ENCODE measurements at regions not wholly inside any gene's neighbourhood (a gene's known extent, or its start where the extent isn't known, plus 50 kb on each side); places are given as distances from the start of the nearest gene placed in this dataset.
"Not testable (repeated sequence)": the region's sequence is repeated elsewhere in the genome, so short reads cannot be mapped to it uniquely, and the experiment has no call there.

DNA sequence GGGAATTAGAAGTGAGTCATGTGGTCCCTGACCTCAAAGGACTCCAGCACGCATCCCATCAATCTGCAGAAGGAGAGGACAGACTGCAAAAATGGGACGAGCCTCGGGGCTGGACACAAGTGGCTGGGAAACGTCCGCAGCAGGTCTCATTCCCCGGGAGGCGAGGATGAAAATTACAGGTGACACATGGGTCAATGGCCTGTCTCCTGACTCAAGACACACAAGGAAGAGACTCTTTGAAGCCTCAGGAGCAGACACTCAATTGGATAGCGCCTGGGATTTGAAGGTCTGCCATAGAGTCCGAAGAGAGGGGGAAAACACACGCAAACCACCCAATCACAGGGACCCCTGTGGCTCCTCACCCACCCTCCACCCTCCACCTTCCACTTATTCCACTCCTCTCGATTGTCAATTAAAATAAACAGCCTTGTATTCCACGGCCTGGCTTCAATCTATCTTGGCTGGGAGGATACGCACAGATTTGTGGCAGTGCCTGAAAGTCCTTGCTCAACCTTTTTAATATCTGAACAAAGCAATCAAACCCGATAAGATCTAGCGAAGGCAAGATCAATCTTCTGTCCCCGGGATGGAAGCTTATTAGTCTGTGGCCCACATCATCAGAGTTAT lies 101.8 kb upstream of the CADM1 start:
- DNase-seq, result no peak

GRCh38 chr11:115605397-115605796 lies 101.2 kb upstream of the CADM1 start:
- DNase-seq, result not testable (repeated sequence)

DNA sequence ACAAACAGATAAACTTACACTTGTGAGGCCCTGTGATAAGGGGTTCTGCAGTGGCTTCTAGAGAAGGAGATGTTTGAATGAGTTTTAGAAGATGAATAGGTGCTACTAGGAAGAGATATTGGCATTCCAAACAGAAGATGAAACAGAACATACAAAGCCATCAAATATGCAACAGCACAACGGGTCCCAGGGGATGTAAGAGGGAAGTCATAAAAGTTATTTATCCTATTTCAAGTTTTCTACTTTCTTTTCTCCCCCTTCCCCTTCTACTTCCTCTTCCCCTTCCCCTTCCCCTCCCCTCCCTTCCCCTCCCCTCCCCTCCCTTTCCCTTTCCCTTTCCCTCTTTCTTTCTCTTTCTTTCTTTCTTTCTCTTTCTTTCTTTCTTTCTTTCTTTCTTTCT lies 94.9 kb upstream of the CADM1 start:
- no peak for DNase-seq

DNA sequence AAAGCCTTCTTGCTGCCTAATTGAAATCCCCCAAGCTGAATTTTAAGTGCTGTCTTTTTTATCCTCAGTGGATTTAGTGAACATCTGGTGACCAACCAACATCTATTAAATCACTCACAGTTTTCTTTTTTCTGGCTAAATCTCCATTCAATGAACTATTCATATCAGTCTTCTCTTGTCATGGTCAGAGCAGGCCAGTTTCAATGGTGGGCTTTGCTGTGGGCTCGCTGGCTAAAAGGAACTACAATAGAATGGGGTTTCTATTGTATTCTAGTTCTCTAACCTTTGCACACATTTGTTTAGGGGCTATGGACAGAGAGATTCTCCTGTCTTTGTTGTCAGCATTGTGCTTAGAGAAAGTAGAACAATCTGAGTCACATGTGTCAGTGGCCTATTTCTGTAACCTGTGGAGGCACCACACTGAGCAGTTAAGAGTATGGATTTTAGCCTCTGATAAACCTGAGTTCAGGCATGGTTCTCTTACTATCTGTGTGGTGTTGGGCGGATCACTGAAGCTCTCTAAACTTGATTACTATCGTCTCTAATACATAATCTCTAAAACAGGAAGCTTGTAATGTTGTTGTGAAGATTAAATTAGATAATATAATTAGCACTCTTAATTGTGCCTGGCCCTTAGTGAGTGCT lies 94.2 kb upstream of the CADM1 start:
- no peak for DNase-seq

DNA sequence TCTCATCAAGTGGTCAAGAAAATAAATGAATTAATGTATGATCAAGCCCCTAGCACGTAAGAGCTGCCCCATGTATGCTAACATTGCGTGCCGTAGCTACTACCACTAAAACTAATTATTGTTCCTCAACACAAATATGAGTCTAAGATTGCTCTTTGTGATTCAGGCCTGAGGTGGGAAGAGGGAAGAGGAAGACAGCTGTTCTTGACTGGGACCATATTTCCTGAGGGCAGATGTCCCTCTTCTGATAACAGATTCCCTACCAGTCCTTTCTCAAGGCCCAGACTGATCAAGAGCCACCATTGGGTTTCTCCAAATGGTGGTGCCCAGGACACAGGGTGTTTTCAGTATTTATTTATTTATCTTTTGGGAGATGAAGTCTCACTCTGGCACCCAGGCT lies 87.2 kb upstream of the CADM1 start:
- DNase-seq, result no peak

- DNase-seq, result no peak
These were observed 86.0 kb upstream of the CADM1 start for GRCh38 chr11:115590254-115590653.

DNA sequence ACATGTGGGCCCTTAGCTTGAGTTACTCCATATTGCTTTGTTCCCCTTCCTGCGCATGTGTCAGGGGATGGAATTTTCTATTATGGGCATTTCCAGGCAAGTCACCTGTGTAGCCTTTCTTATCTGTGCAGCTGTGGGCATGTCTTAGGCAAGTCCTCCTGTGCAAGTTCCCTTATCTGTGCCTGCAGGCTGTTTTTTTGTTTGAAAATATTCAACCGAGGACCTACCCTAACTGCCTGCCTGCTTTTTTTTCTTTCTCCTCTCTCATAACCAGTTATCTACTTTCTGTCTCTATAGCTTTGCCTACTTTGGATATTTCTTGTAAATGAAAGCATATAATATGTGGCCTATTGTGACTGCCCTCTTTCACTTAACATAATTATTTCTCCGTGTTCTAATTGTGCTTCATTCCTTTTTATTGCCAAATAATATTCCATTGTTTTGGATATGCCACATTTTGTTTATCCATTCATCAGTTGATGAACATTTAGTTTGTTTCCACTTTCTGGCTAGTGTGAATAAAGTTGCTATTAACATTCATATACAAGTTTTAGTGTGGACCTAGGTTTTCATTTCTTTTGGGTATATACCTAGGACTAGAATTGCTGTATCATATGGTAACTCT lies 83.6 kb upstream of the CADM1 start:
- DNase-seq, result no peak

GRCh38 chr11:115585361-115586024 lies 81.3 kb upstream of the CADM1 start:
- DNase-seq, result peak; percentile 74

GRCh38 chr11:115581871-115582639 lies 77.8 kb upstream of the CADM1 start:
- no peak for DNase-seq

DNA sequence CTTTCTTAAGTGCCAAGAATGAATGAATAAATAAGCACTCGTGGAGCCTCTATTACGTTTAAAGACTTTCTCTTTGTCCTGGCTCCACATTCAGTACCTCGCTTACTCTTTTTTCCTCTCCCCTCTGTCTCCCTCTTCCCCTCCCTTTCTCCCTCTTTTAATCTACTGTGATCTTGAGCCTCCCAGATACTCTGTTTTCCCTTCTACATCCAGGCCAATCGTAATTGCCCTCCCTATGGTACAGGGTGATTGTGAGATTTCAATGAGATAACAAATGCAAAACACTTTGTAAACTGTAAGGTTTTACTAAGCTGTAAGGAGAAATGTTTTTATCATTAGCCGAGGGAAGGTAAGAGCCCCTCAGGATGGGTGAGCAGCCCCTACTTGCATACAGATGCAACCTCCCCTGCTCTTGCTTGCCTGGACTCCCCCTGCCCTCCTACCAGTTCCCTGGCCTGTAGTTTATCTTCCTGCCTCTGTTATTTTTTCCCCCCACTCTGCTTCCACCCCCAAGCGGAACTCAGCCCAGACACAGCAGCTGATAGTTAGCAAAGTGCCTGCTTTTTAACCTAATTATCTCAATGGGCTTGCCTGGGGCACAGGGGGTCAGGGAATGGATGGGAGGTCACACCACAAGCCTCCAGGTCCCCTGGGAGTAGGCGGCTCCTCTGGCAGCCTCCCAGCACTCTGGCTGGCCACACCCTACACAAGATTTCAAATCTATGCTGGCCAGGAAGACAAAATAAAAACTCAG lies 76.9 kb upstream of the CADM1 start:
- no peak for DNase-seq

DNA sequence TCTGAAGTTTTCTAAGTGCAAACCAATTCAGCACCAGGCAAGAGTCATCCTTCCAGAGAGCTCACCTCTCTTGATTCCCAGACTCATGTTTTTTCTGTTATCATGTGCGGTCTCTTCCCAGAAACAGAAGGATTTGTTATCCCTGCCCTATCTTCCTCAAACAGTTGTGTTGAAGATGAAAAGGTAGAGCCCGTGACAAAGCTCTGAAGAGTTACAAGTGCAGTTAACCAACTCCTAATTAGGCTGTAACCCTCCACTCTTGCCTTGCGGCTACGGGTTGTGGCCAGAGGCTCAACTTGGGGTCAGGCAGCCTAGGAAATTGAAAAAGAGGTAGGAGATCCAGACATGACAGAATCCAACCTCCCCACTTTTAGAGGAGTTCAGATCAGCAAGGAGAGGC lies 76.2 kb upstream of the CADM1 start:
- DNase-seq, result no peak

GRCh38 chr11:115579181-115579825 lies 75.1 kb upstream of the CADM1 start:
- DNase-seq, result no peak

DNA sequence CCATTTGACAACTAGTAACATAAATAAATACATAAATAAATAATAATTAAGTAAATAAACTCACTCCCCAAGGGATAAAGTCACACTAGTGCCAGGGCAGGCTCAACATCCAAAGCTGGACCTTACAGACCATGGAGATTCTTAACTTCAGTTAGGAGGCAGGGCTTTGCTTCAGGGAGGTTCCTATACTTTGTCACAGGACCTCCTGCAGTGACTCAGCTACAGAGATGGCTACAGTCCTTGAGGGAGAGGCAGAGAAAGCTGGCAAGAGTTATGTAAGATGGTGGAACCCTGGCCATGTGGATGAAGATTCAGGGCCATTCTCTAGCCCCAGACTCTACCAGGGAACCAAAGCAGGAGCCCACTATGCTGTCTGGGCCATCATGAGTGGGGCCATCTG lies 74.1 kb upstream of the CADM1 start:
- DNase-seq, result no peak

DNA sequence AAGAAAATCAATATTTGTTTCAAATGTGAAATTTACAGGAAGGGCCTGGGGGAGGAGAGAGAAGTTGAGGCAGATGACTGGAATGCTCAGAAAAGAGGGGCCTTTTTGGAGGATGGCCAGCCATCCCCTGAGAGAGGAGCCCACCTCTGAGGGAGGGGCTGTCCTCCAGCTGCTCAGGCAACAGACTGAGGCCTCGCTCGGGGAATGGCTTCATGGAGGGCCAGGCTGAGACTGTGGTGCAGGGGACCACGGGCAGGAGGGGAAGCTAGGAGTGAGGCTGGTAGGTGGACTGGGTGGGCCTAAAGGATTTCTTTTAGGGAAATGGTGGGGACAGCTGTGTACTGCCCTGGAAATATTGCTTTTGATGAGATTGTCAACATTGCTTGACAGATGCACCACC lies 73.5 kb upstream of the CADM1 start:
- DNase-seq, result no peak

GRCh38 chr11:115576606-115577380 lies 72.6 kb upstream of the CADM1 start:
- DNase-seq, result no peak

- DNase-seq, result no peak
These were observed 68.3 kb upstream of the CADM1 start for GRCh38 chr11:115572551-115572950.

GRCh38 chr11:115566180-115566764 lies 62.1 kb upstream of the CADM1 start:
- DNase-seq, result no peak

DNA sequence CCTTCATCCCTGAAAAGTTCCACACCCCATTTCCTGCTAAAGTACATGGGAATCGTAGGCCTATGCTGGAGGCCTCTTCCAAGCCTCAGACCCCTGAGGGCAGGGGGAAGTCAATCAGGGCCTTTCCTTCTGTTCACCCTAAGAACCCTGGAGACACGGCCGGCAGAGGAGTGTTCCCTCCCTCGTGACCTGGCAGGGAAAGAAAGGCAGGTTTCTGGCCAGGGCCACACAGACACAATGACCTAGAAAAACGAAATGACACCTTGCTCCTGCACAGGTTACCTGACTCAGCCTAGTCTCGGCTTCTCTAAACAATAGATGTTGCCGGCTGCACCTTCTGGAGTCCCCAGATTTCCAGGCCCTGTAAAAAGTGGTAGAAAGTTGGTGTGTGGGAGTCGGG lies 60.6 kb upstream of the CADM1 start:
- DNase-seq, result no peak

DNA sequence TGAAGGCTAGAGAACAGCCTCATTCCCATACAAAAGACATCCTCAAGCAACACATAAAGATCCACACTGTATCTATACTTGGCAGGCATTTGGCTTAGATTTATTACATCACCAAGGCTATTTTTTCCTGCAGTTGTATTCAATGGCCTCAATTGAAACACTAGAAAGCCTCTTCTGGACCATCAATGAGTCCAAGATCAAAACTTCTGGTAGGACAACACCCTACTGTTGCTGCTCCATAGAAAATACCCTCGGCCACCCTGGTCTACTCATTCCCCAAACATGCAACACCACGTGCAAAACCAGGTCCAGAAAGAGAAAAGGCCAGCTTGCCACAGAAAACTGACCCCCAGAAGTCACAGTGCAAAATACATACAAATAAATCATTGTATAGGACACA lies 56.9 kb upstream of the CADM1 start:
- no peak for DNase-seq

DNA sequence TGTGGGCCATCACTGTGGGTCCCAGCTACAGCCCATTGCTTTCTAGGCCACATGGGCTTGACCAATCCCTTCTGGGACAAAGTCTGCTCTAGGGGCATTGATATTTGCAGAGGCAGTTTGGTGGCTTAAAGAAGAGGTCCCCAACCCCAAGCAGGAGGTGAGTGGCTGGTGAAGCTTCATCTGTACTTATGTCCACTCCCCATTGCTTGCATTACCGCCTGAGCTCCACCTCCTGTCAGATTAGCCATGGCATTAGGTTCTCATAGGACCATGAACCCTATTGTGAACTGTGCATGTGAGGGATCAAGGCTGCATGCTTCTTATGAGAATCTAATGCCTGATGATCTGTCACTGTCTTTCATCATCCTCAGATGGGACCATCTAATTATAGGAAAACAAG lies 54.4 kb upstream of the CADM1 start:
- DNase-seq, result no peak

GRCh38 chr11:115557681-115558080 lies 53.5 kb upstream of the CADM1 start:
- no peak for DNase-seq
